Type B pancreatic cell (in vitro differentiated cells): ENCODE measurements at regions not wholly inside any gene's neighbourhood (a gene's known extent, or its start where the extent isn't known, plus 50 kb on each side); places are given as distances from the start of the nearest gene placed in this dataset.

Source experiments
- DNase-seq: peaks from one replicate; pipeline ENCODE4 v3.0.0; 2021; ENCODE audit warnings: mixed read lengths; ENCODE audit not compliant: unreplicated experiment; ENCODE audit errors: extremely low spot score
- H3K27ac Mint-ChIP-seq: 2 replicates; pipeline ENCODE4 v1.8.0; 2021; ENCODE audit warnings: mild to moderate bottlenecking, mixed read lengths
- H3K27me3 Mint-ChIP-seq: 2 replicates; pipeline ENCODE4 v1.8.0; 2021; ENCODE audit warnings: mixed read lengths
- H3K36me3 Mint-ChIP-seq: 2 replicates; pipeline ENCODE4 v1.8.0; 2021; ENCODE audit warnings: mixed read lengths
- H3K4me1 Mint-ChIP-seq: one replicate; pipeline ENCODE4 v1.8.0; 2021; ENCODE audit warnings: mixed read lengths; ENCODE audit not compliant: unreplicated experiment
- H3K4me3 Mint-ChIP-seq: 2 replicates; pipeline ENCODE4 v1.8.0; 2021; ENCODE audit warnings: mild to moderate bottlenecking, mixed read lengths
- H3K9me3 Mint-ChIP-seq: 2 replicates; pipeline ENCODE4 v1.8.0; 2021; ENCODE audit warnings: mixed read lengths
- TF ChIP-seq, protein P1 (sequence below): fragments of 200-600 bp; sonication (generic); conservative IDR thresholded peaks from 2 replicates; pipeline ENCODE4 v1.5.0; 2021; ENCODE audit warnings: antibody characterized with exemption, mild to moderate bottlenecking

DNA sequence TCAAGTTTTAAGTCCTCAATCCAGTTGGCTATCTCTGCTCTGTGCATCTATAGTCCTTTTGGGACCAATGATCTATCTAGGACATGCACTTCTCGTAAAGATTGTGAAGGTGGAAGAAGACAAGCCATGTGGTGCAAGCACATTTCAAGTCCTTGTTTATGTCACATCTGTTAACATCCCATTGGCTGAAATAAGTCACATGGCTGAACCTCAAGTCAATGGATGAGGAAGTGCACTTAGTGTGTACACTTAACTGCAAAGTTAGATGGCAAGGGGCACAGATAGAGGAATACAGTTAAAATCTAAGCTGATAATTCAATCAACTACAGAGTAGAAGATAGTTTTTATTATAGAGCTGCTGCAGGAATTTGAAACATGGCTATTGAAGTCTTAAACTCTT, 362.8 kb upstream of the TBX3 start:
- Mint-ChIP-seq H3K9me3 (no peaks in the 10 kb centered on the region), H3K27me3 (peaks cover 3% of the 10 kb centered on the region), H3K27ac (no peak overlapping the region), H3K36me3 (peaks cover 5% of the 10 kb centered on the region), H3K4me1 (peaks cover 11% of the 10 kb centered on the region), H3K4me3 (no peak overlapping the region)
- TF ChIP-seq, protein P1, sequence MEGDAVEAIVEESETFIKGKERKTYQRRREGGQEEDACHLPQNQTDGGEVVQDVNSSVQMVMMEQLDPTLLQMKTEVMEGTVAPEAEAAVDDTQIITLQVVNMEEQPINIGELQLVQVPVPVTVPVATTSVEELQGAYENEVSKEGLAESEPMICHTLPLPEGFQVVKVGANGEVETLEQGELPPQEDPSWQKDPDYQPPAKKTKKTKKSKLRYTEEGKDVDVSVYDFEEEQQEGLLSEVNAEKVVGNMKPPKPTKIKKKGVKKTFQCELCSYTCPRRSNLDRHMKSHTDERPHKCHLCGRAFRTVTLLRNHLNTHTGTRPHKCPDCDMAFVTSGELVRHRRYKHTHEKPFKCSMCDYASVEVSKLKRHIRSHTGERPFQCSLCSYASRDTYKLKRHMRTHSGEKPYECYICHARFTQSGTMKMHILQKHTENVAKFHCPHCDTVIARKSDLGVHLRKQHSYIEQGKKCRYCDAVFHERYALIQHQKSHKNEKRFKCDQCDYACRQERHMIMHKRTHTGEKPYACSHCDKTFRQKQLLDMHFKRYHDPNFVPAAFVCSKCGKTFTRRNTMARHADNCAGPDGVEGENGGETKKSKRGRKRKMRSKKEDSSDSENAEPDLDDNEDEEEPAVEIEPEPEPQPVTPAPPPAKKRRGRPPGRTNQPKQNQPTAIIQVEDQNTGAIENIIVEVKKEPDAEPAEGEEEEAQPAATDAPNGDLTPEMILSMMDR: no peak
- DNase-seq: no peak

DNA sequence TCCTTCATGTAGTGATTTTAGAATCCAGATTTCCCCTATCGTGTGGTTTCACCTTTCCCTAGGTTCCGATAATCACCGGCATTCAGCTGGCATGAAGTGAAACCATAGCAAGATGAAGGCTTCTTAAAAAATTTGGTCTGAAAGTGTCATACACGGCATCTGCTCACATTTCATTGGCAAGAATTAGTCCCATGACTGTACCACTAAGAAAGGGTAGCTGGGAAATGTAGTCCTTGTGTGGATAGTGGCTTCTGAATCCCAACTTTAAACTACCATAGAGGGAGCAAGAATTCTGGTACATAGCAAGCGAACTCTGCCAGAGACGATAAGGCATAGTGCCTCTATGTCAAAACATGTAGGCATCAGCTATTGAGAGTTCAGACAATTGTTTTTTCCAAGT, 360.1 kb upstream of the TBX3 start:
- DNase-seq: no peak
- H3K9me3 Mint-ChIP-seq: peaks cover 4% of the 10 kb centered on the region
- TF ChIP-seq, protein P1: no peak
- no peak overlapping the region for H3K27ac Mint-ChIP-seq
- no peaks in the 10 kb centered on the region for H3K27me3 Mint-ChIP-seq
- no peaks in the 10 kb centered on the region for H3K4me1 Mint-ChIP-seq
- peaks cover 5% of the 10 kb centered on the region for H3K36me3 Mint-ChIP-seq
- H3K4me3 Mint-ChIP-seq: no peak overlapping the region

- Mint-ChIP-seq H3K27ac (no peak overlapping the region), H3K9me3 (peaks cover 4% of the 10 kb centered on the region), H3K36me3 (peaks cover 5% of the 10 kb centered on the region), H3K4me3 (no peak overlapping the region), H3K27me3 (no peaks in the 10 kb centered on the region), H3K4me1 (no peaks in the 10 kb centered on the region)
- no peak for DNase-seq
- TF ChIP-seq, protein P1: no peak
Observed at GRCh38 chr12:115043079-115043478, 359.1 kb upstream of the TBX3 start.

GRCh38 chr12:115042341-115042740, 358.4 kb upstream of the TBX3 start:
- Mint-ChIP-seq H3K4me1 (no peaks in the 10 kb centered on the region), H3K4me3 (no peak overlapping the region), H3K36me3 (peaks cover 5% of the 10 kb centered on the region), H3K27ac (no peak overlapping the region), H3K27me3 (no peaks in the 10 kb centered on the region), H3K9me3 (peaks cover 4% of the 10 kb centered on the region)
- TF ChIP-seq, protein P1: no peak
- no peak for DNase-seq

- no peaks in the 10 kb centered on the region for H3K27me3 Mint-ChIP-seq
- no peak overlapping the region for H3K27ac Mint-ChIP-seq
- no peak overlapping the region for H3K4me3 Mint-ChIP-seq
- TF ChIP-seq, protein P1: no peak
- peaks cover 11% of the 10 kb centered on the region for H3K9me3 Mint-ChIP-seq
- no peak for DNase-seq
- peaks cover 18% of the 10 kb centered on the region for H3K4me1 Mint-ChIP-seq
- H3K36me3 Mint-ChIP-seq: peaks cover 5% of the 10 kb centered on the region
Observed at GRCh38 chr12:115037830-115038229, 353.9 kb upstream of the TBX3 start.

- H3K27me3 Mint-ChIP-seq: no peaks in the 10 kb centered on the region
- H3K4me1 Mint-ChIP-seq: peaks cover 25% of the 10 kb centered on the region
- no peak overlapping the region for H3K4me3 Mint-ChIP-seq
- DNase-seq: no peak
- H3K36me3 Mint-ChIP-seq: no peaks in the 10 kb centered on the region
- H3K27ac Mint-ChIP-seq: no peak overlapping the region
- H3K9me3 Mint-ChIP-seq: peaks cover 9% of the 10 kb centered on the region
- TF ChIP-seq, protein P1: no peak
Observed at GRCh38 chr12:115035535-115036107, 351.6 kb upstream of the TBX3 start.
